ENCODE measurements at regions not wholly inside any gene's neighbourhood (a gene's known extent, or its start where the extent isn't known, plus 50 kb on each side); places are given as distances from the start of the nearest gene placed in this dataset.

DNA sequence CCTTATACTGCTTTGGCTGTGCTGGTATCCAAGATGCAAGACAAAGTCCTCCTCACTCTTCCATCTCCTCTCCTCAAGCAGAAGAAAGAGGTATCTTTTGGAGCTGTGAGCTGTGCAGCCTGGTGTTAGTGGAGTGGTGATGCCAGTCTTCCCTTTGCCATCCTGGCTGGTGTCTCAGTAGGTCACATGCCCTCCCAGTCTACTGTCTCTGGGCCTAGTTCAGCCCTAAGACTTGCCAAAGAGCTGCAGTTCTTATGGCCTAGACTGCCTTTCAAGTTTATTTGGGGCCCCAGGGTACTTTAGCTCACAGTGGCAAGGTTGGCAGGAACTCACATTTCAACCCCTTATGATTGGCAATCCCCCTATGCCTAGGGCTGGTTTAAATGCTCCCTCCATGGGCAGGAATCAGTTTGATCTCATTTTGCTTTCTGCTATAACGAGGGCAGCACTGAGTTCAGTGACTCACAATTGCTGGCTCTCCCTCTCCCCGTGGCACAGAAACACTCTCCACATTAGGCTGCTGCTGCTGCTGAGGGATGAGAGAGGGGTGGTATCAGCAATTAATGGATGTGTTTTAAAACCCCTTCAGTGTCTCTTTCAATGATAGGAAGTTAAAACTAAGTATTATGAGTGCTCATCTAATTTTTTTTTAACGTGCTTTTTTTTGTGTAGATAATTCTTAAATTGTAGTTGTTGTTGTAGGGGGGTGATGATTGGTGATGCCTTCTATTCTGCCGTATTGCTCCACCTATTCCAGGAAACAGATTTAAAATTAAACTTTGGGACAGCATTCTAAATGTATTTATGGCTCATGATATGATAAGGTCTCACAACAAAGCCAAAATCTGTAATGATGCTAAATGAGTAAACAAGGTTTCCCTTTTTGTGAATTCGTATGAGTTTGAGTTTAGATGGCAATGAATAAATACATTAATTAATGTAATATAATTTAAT lies 1295.0 kb downstream of the JRKL start:
- no peaks in the 10 kb centered on the region for H3K79me1 ChIP-seq (ENCODE audit: low read depth in 1 of 2, low read length in 2 of 2)
- CTCF ChIA-PET, result no interaction called here
- no TSS peak for BruUV-seq (replicated peaks)

More for the DNA sequence above, 1295.0 kb downstream of the JRKL start:
- POLR2A ChIA-PET (ENCODE audit: unreplicated experiment), result no interaction called here
- Histone ChIP-seq H2BK20ac (ENCODE audit: low read depth, low read length) (no peak overlapping the region), H3K56ac (ENCODE audit: extremely low read depth, insufficient read depth, low read length) (no peak overlapping the region), H3K36me3 (ENCODE audit: control insufficient read depth, insufficient read depth, low read length) (no peaks in the 10 kb centered on the region), H4K8ac (ENCODE audit: low read depth in 2 of 2, low read length in 2 of 2) (no peak overlapping the region), H3K23ac (ENCODE audit: low read depth, low read length) (no peak overlapping the region), H4K91ac (ENCODE audit: insufficient read depth, low read depth, low read length) (no peak overlapping the region), H3K27me3 (ENCODE audit: control insufficient read depth, insufficient read depth, low read length) (no peaks in the 10 kb centered on the region), H3K18ac (ENCODE audit: low read depth, low read length) (no peak overlapping the region), H3K4me1 (ENCODE audit: control insufficient read depth, insufficient read depth, low read length) (no peaks in the 10 kb centered on the region), H4K20me1 (ENCODE audit: insufficient read depth, low read length) (no peaks in the 10 kb centered on the region), H3K9ac (ENCODE audit: low read depth, low read length) (no peak overlapping the region), H2BK15ac (ENCODE audit: low read depth, low read length) (no peak overlapping the region), H2BK5ac (ENCODE audit: low read depth, low read length, poor library complexity, severe bottlenecking) (no peak overlapping the region), H3K9me3 (ENCODE audit: control insufficient read depth, insufficient read depth, low read length) (peaks cover 11% of the 10 kb centered on the region; the same call in 1 of the 2 replicates), H3K4me2 (ENCODE audit: low read depth, low read length) (no peak overlapping the region), H2AFZ (replicated peaks; ENCODE audit: low read length, poor library complexity) (no peak overlapping the region), H2BK120ac (ENCODE audit: low read depth, low read length) (no peak overlapping the region), H3K14ac (replicated peaks; ENCODE audit: low read depth, low read length) (no peak overlapping the region), H3K4me3 (ENCODE audit: insufficient read depth, low read depth, low read length) (no peak overlapping the region), H3K4ac (ENCODE audit: low read depth, low read length) (no peak overlapping the region), H4K5ac (ENCODE audit: low read depth, low read length) (no peak overlapping the region), H2AK5ac (ENCODE audit: low read depth, low read length) (no peak overlapping the region), H3K9me1 (ENCODE audit: insufficient read depth, low read length) (no peaks in the 10 kb centered on the region), H3K27ac (ENCODE audit: insufficient read depth, low read length) (no peak overlapping the region), H2AK9ac (replicated peaks; ENCODE audit: low read depth, low read length, poor library complexity) (no peak overlapping the region)
- DNase-seq (no peak), ATAC-seq (ENCODE audit: low read depth) (no peak)
- dilution Hi-C loops (cut with HindIII; ENCODE audit: low sequenced_read_pairs, unreplicated experiment) (no loop called here), intact Hi-C loops (cut with micrococcal nuclease) (no loop called here), in situ Hi-C loops (cut with MboI; ENCODE audit: low sequenced_read_pairs) (no loop called here)
- no CpG with 5 or more reads among the region's 5 CpGs for WGBS, 2 experiments (ENCODE audit: extremely low coverage in 2 of 2, insufficient read length in 1 of 2)
- TF ChIP-seq SMC3 (IDR thresholded peaks at IDR 0.05; ENCODE audit: low read depth, low read length) (no peak), MAZ (IDR thresholded peaks at IDR 0.05; ENCODE audit: borderline replicate concordance, low read depth, low read length) (no peak), POLR2A (IDR thresholded peaks at IDR 0.05; ENCODE audit: low read depth, low read length) (no peak), RAD21 (IDR thresholded peaks at IDR 0.05; ENCODE audit: low read length) (no peak), RFX5 (IDR thresholded peaks at IDR 0.05; ENCODE audit: low read depth, low read length) (no peak), MAFK (IDR thresholded peaks at IDR 0.05; ENCODE audit: low read depth, low read length) (no peak), MXI1 (IDR thresholded peaks at IDR 0.05; ENCODE audit: borderline replicate concordance, low read depth, low read length) (no peak), CEBPB (IDR thresholded peaks at IDR 0.05; ENCODE audit: low read depth, low read length) (no peak), CHD1 (IDR thresholded peaks at IDR 0.05; ENCODE audit: low read depth, low read length) (no peak)
- TF ChIP-seq, protein P1, sequence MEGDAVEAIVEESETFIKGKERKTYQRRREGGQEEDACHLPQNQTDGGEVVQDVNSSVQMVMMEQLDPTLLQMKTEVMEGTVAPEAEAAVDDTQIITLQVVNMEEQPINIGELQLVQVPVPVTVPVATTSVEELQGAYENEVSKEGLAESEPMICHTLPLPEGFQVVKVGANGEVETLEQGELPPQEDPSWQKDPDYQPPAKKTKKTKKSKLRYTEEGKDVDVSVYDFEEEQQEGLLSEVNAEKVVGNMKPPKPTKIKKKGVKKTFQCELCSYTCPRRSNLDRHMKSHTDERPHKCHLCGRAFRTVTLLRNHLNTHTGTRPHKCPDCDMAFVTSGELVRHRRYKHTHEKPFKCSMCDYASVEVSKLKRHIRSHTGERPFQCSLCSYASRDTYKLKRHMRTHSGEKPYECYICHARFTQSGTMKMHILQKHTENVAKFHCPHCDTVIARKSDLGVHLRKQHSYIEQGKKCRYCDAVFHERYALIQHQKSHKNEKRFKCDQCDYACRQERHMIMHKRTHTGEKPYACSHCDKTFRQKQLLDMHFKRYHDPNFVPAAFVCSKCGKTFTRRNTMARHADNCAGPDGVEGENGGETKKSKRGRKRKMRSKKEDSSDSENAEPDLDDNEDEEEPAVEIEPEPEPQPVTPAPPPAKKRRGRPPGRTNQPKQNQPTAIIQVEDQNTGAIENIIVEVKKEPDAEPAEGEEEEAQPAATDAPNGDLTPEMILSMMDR (conservative IDR thresholded peaks at IDR 0.05; ENCODE audit: low read depth, low read length), result no peak
- TF ChIP-seq, protein P2, sequence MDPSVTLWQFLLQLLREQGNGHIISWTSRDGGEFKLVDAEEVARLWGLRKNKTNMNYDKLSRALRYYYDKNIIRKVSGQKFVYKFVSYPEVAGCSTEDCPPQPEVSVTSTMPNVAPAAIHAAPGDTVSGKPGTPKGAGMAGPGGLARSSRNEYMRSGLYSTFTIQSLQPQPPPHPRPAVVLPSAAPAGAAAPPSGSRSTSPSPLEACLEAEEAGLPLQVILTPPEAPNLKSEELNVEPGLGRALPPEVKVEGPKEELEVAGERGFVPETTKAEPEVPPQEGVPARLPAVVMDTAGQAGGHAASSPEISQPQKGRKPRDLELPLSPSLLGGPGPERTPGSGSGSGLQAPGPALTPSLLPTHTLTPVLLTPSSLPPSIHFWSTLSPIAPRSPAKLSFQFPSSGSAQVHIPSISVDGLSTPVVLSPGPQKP (IDR thresholded peaks at IDR 0.05; ENCODE audit: borderline replicate concordance, low read depth, low read length), result no peak
- TF ChIP-seq, protein P3, sequence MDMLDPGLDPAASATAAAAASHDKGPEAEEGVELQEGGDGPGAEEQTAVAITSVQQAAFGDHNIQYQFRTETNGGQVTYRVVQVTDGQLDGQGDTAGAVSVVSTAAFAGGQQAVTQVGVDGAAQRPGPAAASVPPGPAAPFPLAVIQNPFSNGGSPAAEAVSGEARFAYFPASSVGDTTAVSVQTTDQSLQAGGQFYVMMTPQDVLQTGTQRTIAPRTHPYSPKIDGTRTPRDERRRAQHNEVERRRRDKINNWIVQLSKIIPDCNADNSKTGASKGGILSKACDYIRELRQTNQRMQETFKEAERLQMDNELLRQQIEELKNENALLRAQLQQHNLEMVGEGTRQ (IDR thresholded peaks at IDR 0.05; ENCODE audit: low read depth, low read length), result no peak

All from IMR-90 (cell line).